Epidermal melanocyte (primary cell): ENCODE measurements at regions not wholly inside any gene's neighbourhood (a gene's known extent, or its start where the extent isn't known, plus 50 kb on each side); places are given as distances from the start of the nearest gene placed in this dataset.

ENCODE experiments used
- DNase-seq: peaks from one replicate; pipeline ENCODE4 v3.0.0; 2011; ENCODE audit warnings: low spot score; ENCODE audit not compliant: insufficient read length

DNA sequence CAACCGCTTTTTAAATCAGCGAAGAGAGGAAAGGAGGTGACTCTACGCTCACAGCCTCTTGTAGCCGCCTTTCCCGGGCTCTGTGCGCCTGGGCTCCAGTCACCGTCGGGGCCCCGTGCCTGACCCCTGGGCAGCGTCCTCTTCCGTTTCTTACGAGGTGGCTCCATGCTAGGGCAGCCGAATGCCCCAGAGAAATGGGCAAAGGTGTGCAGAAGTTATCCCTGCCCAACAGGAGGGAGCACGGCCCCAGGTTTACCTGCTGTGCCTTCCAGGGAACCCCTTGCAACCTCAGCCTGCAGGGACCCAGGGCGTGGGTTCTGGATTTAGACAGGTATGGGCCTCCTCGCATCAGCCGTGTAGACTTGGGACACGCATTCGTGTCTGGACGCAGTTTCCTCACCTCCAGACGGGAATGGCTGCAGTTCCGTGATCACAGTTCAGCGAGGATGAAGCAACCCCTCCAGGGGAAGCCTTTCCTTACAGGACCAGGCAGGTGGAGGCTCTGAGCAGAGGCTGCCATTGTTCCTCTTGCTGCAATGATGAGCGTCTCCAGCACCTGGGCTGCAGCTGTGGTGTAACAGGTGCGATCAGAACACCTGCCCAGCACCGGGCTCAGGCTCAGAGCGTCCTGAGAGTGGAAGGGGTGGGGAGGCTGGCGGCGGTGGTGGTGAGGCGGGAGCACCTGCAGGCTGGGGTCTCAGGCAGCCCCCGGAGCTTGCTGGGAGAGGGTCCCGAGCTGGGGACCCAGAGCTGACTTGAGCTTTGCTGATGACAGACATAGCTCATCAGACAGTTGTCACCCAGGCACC, 81.3 kb upstream of the BHLHE23 start:
- DNase-seq, result no peak

- DNase-seq, result no peak
Measured at GRCh38 chr20:63087236-63087871, 80.6 kb upstream of the BHLHE23 start.

- DNase-seq, result no peak
Measured at GRCh38 chr20:63086421-63087235, 79.9 kb upstream of the BHLHE23 start.

GRCh38 chr20:63085151-63085861, 78.5 kb upstream of the BHLHE23 start:
- DNase-seq, result no peak

GRCh38 chr20:63084563-63084927, 77.8 kb upstream of the BHLHE23 start:
- DNase-seq, result no peak

DNA sequence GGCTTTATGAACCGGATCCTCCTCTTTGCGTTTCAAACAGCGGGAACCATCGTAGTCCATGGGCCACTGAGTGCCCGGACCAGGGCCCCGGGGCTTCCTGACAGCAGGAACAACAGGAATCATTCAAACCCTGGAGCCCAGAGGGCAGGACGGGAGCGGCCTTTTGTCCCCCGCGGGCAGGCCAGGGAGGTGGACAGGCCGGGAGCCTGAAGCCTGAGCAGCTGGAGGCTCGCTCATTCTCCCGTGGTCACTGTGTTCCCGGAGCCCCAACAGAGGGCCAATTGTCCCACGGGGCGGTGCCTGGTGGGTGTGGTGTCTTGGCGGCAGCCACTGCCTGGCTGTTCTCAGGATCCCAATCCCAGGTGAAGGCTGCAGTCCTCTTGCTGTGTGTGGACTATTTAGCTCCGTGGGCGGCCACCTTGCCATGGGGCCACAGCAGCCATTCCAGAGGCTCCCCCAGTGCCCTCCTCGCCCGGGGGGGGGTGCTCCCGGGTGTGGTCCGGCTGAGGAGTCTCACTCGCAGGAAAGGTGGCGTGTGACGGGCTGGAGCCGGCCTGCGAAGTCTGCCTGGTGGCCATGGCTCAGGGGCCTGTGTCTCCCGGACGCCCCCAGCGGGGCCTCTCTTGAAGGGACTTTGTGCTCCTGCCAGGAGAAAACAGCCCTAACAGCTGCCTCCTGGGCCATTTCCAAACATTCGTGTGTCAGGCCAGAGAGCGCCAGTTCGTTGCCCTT, 77.2 kb upstream of the BHLHE23 start:
- DNase-seq, result no peak

- DNase-seq, result no peak
Measured at GRCh38 chr20:63082939-63083735, 76.4 kb upstream of the BHLHE23 start.

DNA sequence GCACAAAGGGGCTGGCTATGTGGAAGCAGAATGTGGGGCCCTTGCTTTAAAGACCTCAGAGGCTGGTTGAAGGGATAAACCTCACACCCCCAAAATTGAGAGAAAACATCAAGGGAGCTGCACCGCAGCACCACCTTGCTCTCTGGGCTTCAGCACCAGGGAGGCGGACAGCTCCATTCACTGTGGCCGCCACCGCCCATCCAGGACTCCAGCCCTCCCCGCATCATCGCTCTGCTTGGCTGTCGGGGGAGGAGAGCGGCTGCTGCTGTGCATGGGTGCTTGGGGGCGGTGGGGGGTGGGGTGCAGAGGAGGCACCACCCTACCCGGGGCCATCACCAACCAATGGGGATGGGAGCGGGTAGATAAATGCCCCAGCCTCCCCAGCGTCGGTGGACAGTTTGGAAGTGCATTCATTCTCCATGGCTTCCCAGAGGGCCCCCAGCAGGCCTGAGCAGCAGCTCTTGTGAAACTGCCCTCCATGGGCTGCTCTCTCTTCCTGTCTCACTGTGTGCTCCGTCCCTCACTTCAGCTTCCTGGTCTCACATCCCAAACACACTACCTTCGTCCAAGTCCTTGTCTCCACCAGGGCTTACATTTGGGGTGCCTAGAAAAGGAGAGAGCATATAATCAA, 75.7 kb upstream of the BHLHE23 start:
- no peak for DNase-seq

- DNase-seq, result no peak
Measured at GRCh38 chr20:63081831-63082230, 75.1 kb upstream of the BHLHE23 start.

DNA sequence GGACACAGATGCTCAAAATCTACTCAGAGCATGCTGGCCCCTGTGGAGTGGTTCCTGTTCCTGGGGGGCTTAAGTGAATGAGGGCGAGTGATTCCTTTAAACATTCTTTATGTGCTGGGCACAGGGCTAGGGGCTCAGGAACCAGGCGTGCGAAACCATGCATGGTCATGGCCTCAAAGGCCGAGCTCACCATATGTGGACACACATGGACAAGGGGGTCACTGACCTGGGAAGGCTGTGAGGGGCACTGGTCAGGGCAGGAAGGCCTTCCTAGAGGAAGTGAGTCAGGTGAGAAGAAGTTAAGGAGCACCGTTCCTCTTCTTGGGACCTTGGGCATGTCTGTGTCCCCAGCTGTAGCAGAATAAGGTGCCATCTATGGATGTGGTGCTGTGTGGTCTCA, 74.6 kb upstream of the BHLHE23 start:
- DNase-seq, result no peak

DNA sequence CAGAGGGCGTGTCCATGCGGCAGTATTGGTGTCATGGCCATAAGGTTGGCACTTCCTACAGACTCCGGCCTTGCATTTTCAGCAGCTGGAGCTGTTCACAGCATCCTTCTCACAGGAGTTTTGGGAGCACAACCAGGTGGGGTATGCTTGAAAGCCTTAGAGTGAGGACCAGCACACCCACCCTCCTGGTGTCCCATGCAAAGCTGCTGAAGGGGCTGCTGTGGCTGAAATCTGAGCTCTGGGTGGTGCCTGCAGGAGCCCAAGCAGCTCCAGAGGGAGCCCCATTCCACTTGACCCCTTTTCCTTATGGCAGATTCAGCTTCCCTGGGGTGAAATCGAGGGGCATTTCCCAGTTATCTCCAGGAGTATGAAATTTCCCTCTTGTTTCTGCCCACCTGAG, 74.0 kb upstream of the BHLHE23 start:
- DNase-seq, result no peak

DNA sequence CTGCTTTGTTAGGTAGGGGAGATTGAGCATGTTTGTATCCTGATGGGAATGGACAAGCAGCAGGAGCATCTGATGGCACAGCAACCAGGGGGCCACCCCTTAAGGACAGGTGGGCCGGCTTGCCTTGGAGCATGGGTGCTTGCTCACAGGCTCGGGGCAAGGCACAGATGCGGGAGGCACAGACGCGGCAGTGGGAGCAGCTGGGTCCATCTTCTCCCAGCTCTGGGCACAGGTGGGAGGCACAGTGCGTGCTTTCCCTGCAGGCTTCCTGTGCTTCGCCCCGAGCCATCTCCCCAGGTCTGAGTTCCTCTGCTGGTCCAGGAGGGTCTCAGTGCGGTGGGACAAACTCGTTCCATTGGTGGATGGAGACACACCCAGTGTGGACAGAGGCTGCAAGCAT, 73.6 kb upstream of the BHLHE23 start:
- DNase-seq, result no peak

DNA sequence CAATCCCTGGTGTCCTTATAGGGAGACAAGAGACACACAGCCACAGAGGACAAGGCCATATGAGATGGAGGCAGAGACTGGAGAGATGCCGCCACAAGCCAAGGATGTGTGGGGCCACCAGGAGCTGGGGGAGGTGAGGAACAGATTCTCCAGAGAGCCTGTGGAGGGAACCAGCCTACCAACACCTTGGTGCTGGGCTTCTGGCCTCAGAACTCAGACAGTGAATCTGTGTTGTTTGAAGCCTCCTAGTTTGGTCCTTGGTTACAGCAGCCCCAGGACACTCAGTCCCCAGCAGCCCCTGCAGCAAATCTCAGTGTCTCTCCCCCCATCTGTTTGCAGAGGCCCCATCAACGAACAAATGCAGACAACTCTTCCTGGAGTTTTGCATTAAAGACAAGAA, 73.2 kb upstream of the BHLHE23 start:
- no peak for DNase-seq

- DNase-seq, result no peak
Measured at GRCh38 chr20:63077705-63078104, 70.9 kb upstream of the BHLHE23 start.

DNA sequence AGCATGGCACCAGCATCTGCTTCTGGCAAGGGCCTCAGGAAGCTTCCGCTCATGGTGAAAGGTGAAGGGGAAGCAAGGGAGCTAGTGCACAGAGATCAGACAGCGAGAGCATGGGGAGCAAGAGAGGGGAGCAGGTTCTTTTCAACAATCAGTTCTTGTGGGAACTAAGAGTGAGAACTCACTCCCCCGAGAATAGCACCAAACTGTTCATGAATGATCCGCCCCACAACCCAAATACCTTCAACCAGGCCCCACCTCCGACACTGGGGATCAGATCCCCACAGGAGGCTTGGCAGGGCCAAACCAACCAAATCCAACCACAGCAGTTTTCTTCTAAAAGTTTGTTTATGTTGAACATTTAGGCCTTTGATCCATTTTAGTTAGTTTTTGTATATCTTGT, 69.7 kb upstream of the BHLHE23 start:
- DNase-seq, result no peak

- no peak for DNase-seq
Measured at GRCh38 chr20:63074631-63075030, 67.9 kb upstream of the BHLHE23 start.

GRCh38 chr20:63074182-63074581, 67.4 kb upstream of the BHLHE23 start:
- no peak for DNase-seq

DNA sequence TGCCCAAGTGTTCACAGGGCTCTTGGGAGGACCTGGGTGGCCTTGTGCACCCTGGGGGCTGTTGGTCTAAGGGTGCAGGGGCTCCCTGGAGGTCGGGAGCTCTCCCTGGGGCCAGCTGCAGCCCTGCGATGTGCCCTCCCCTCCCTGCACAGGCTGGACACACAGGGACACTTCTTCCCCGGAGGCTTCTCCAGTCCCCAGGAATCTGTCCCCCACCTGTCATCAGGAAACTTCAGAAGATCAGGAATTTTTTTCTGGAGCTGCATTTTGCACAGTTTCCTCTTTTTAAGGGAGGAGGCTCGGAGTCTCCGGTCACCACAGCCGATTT, 66.9 kb upstream of the BHLHE23 start:
- DNase-seq, result no peak

DNA sequence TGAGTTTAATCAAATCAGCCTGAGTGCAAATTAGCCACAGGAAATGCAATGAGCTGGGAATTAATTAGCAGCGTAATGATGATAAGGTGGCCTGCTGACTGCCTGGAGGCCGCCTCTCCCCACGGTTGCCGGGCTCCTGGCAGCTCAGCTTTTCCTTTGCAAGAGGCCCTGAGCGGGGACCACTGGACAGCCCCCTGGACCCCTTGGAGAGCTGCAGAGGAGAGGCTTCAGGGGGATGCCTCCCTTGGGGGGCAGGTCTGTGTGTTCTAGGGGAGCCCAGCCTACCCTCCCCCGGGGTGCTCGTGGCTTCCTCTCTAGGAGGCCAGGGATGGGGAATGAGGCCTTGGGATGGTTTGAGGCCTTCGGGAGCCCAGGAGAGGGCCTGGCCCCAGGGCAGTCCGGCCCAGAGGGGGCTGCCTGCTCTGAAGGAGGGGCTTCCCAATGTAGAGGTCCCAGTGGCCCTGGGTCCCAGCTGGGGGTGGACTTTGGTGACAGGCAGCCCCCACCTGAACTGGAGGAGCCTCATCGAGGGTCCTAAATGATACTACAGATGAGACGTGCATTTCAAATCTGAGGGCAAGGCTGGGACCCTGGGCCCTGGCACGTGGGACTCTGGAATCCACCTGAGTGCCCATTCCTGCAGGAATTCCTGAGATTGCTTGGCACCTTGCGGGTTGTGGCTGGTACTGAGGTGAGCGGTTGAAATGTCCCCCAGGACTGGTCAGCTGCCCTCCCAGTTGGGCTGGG, 66.4 kb upstream of the BHLHE23 start:
- no peak for DNase-seq
